ENCODE measurements at regions not wholly inside any gene's neighbourhood (a gene's known extent, or its start where the extent isn't known, plus 50 kb on each side); places are given as distances from the start of the nearest gene placed in this dataset.

GRCh38 chr1:55604179-55604578 lies 389.0 kb upstream of the USP24 start:
- Histone ChIP-seq H3K27ac (ENCODE audit: low read depth, low read length) (no peak overlapping the region), H3K4me3 (ENCODE audit: low read depth, low read length) (no peak overlapping the region), H3K4me1 (ENCODE audit: control insufficient read depth, insufficient read depth, low read length) (0 out of 2 replicates have a peak, but pooled peaks cover 4% of the 10 kb centered on the region), H3K9ac (ENCODE audit: low read depth, low read length) (no peak overlapping the region), H3K36me3 (ENCODE audit: control insufficient read depth, insufficient read depth, low read length) (no peaks in the 10 kb centered on the region), H3K27me3 (ENCODE audit: control insufficient read depth, insufficient read depth, low read length) (no peaks in the 10 kb centered on the region), H3K9me3 (ENCODE audit: control insufficient read depth, insufficient read depth, low read length) (peaks cover 14% of the 10 kb centered on the region)

- no peaks in the 10 kb centered on the region for H3K27me3 ChIP-seq (ENCODE audit: control insufficient read depth, insufficient read depth, low read length)
- H3K9ac ChIP-seq (ENCODE audit: low read depth, low read length) = no peak overlapping the region
- H3K9me3 ChIP-seq (ENCODE audit: control insufficient read depth, insufficient read depth, low read length) = no peaks in the 10 kb centered on the region
- no peak overlapping the region for H3K4me3 ChIP-seq (ENCODE audit: low read depth, low read length)
- 0 out of 2 replicates have a peak, but pooled peaks cover 4% of the 10 kb centered on the region for H3K4me1 ChIP-seq (ENCODE audit: control insufficient read depth, insufficient read depth, low read length)
- H3K36me3 ChIP-seq (ENCODE audit: control insufficient read depth, insufficient read depth, low read length) = no peaks in the 10 kb centered on the region
- H3K27ac ChIP-seq (ENCODE audit: low read depth, low read length) = no peak overlapping the region
Measured at GRCh38 chr1:55600242-55600641, 385.1 kb upstream of the USP24 start.

DNA sequence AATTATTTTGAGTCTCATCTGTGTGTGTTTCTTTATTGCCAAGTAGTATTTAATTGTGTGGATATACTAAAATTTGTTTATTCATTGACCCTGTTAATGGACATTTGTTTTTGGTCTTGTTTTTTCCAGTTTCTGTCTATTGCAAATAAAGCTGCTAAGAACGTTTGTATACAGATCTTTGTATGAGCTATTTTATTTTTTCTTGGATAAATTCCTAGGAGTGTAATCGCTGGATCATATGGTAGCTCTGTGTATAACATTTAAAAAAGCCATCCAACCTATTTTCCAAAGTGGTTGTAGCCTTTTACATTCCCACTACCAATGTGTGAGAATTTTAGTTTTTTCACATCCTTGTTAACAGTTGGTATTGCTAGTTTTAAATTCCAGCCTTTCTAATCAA lies 382.7 kb upstream of the USP24 start:
- H3K27ac ChIP-seq (ENCODE audit: low read depth, low read length) = no peak overlapping the region
- H3K27me3 ChIP-seq (ENCODE audit: control insufficient read depth, insufficient read depth, low read length) = no peaks in the 10 kb centered on the region
- 0 out of 2 replicates have a peak, but pooled peaks cover 4% of the 10 kb centered on the region for H3K4me1 ChIP-seq (ENCODE audit: control insufficient read depth, insufficient read depth, low read length)
- no peaks in the 10 kb centered on the region for H3K9me3 ChIP-seq (ENCODE audit: control insufficient read depth, insufficient read depth, low read length)
- H3K9ac ChIP-seq (ENCODE audit: low read depth, low read length) = no peak overlapping the region
- H3K36me3 ChIP-seq (ENCODE audit: control insufficient read depth, insufficient read depth, low read length) = no peaks in the 10 kb centered on the region
- H3K4me3 ChIP-seq (ENCODE audit: low read depth, low read length) = no peak overlapping the region

GRCh38 chr1:55594701-55595100 lies 379.5 kb upstream of the USP24 start:
- no peaks in the 10 kb centered on the region for H3K4me1 ChIP-seq (ENCODE audit: control insufficient read depth, insufficient read depth, low read length)
- H3K4me3 ChIP-seq (ENCODE audit: low read depth, low read length) = no peak overlapping the region
- no peaks in the 10 kb centered on the region for H3K9me3 ChIP-seq (ENCODE audit: control insufficient read depth, insufficient read depth, low read length)
- no peak overlapping the region for H3K27ac ChIP-seq (ENCODE audit: low read depth, low read length)
- H3K9ac ChIP-seq (ENCODE audit: low read depth, low read length) = no peak overlapping the region
- no peaks in the 10 kb centered on the region for H3K27me3 ChIP-seq (ENCODE audit: control insufficient read depth, insufficient read depth, low read length)
- no peaks in the 10 kb centered on the region for H3K36me3 ChIP-seq (ENCODE audit: control insufficient read depth, insufficient read depth, low read length)

- Histone ChIP-seq H3K27ac (ENCODE audit: low read depth, low read length) (no peak overlapping the region), H3K36me3 (ENCODE audit: control insufficient read depth, insufficient read depth, low read length) (no peaks in the 10 kb centered on the region), H3K9ac (ENCODE audit: low read depth, low read length) (no peak overlapping the region), H3K27me3 (ENCODE audit: control insufficient read depth, insufficient read depth, low read length) (no peaks in the 10 kb centered on the region), H3K4me1 (ENCODE audit: control insufficient read depth, insufficient read depth, low read length) (no peaks in the 10 kb centered on the region), H3K4me3 (ENCODE audit: low read depth, low read length) (no peak overlapping the region), H3K9me3 (ENCODE audit: control insufficient read depth, insufficient read depth, low read length) (no peaks in the 10 kb centered on the region)
Measured at GRCh38 chr1:55593298-55593697, 378.1 kb upstream of the USP24 start.

DNA sequence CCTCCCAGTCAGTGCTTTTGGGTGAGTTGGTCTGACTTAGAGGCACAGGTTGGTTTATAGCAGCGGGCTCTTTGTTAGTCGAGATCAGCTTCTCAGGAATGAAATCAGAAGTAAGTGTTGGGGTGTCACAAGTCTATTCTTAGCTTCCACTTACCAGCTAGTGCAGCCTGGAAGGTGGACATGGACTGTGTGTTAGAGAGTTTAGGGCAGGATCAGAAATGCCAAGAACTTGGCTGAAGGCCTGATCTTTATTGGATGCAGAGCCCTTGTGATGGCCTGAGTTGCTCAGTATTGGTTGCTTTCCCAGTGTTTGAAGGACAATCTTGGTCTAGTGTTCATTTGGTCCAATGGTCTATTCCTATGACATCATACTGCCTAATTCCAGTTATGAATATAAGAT lies 377.0 kb upstream of the USP24 start:
- H3K4me1 ChIP-seq (ENCODE audit: control insufficient read depth, insufficient read depth, low read length) = no peaks in the 10 kb centered on the region
- no peaks in the 10 kb centered on the region for H3K36me3 ChIP-seq (ENCODE audit: control insufficient read depth, insufficient read depth, low read length)
- no peaks in the 10 kb centered on the region for H3K27me3 ChIP-seq (ENCODE audit: control insufficient read depth, insufficient read depth, low read length)
- H3K27ac ChIP-seq (ENCODE audit: low read depth, low read length) = no peak overlapping the region
- H3K9ac ChIP-seq (ENCODE audit: low read depth, low read length) = no peak overlapping the region
- no peaks in the 10 kb centered on the region for H3K9me3 ChIP-seq (ENCODE audit: control insufficient read depth, insufficient read depth, low read length)
- H3K4me3 ChIP-seq (ENCODE audit: low read depth, low read length) = no peak overlapping the region

- Histone ChIP-seq H3K9me3 (ENCODE audit: control insufficient read depth, insufficient read depth, low read length) (no peaks in the 10 kb centered on the region), H3K4me3 (ENCODE audit: low read depth, low read length) (no peak overlapping the region), H3K27me3 (ENCODE audit: control insufficient read depth, insufficient read depth, low read length) (no peaks in the 10 kb centered on the region), H3K4me1 (ENCODE audit: control insufficient read depth, insufficient read depth, low read length) (peaks cover 4% of the 10 kb centered on the region; the same call in 1 of the 2 replicates), H3K9ac (ENCODE audit: low read depth, low read length) (no peak overlapping the region), H3K36me3 (ENCODE audit: control insufficient read depth, insufficient read depth, low read length) (no peaks in the 10 kb centered on the region), H3K27ac (ENCODE audit: low read depth, low read length) (no peak overlapping the region)
Measured at GRCh38 chr1:55589671-55590297, 374.6 kb upstream of the USP24 start.

DNA sequence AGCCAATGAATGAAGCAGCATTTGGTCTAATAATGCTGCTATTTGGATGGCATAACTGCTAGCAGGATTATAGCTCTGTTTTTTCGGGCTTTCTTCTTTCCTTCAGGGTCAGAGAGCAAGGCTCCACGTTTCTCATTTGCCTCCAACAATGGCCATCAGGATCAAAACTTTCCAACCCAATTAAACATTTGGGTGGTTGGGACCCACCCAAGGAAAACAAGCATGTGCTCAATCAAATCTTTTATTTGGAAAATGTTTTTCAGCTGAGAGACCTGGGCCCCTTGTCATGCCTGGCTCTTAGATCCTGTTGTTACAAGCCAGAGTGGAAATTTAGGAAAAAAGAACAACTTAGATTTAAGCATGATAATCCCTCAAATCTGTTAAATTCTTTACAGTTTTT lies 373.1 kb upstream of the USP24 start:
- Histone ChIP-seq H3K27ac (ENCODE audit: low read depth, low read length) (no peak overlapping the region), H3K9ac (ENCODE audit: low read depth, low read length) (no peak overlapping the region), H3K4me3 (ENCODE audit: low read depth, low read length) (no peak overlapping the region), H3K4me1 (ENCODE audit: control insufficient read depth, insufficient read depth, low read length) (peaks cover 9% of the 10 kb centered on the region; the same call in 1 of the 2 replicates), H3K9me3 (ENCODE audit: control insufficient read depth, insufficient read depth, low read length) (no peaks in the 10 kb centered on the region), H3K27me3 (ENCODE audit: control insufficient read depth, insufficient read depth, low read length) (no peaks in the 10 kb centered on the region), H3K36me3 (ENCODE audit: control insufficient read depth, insufficient read depth, low read length) (no peaks in the 10 kb centered on the region)

DNA sequence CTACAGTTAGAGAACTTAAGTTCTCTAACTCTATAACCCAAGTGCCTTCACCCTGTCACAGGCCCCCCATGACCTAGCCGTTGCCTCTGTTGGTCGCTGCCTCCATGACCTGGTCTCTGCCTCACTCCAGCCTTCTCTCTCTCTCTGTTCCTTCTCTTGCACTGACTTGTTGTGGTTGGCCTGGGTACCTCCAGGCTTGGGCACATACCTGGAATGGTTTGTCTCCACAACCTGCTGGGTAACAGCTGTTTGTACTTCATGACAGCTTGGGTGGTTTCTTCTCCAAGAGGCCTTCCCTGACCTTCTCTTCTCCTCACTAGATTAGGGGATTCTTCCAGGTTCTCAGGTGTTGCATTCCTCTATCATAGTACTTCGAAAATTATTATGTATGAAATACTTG lies 371.6 kb upstream of the USP24 start:
- no peak overlapping the region for H3K4me3 ChIP-seq (ENCODE audit: low read depth, low read length)
- H3K9me3 ChIP-seq (ENCODE audit: control insufficient read depth, insufficient read depth, low read length) = no peaks in the 10 kb centered on the region
- no peak overlapping the region for H3K9ac ChIP-seq (ENCODE audit: low read depth, low read length)
- H3K4me1 ChIP-seq (ENCODE audit: control insufficient read depth, insufficient read depth, low read length) = peaks cover 9% of the 10 kb centered on the region; the same call in 1 of the 2 replicates
- no peaks in the 10 kb centered on the region for H3K36me3 ChIP-seq (ENCODE audit: control insufficient read depth, insufficient read depth, low read length)
- no peak overlapping the region for H3K27ac ChIP-seq (ENCODE audit: low read depth, low read length)
- H3K27me3 ChIP-seq (ENCODE audit: control insufficient read depth, insufficient read depth, low read length) = no peaks in the 10 kb centered on the region

DNA sequence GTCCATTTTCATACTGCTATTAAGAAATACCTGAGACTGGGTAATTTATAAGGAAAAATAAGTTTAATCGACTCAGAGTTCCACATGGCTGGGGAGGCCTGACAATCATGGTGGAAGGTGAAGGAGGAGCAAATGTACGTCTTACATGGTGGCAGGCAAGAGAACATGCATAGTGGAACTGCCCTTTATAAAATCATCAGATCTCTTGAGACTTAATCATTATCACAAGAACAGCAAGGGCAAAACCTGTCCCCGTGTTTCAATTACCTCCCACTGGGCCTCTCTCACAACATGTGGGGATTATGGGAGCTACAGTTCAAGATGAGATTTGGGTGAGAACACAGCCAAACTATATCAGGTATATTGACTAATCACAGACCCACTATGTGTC lies 370.2 kb upstream of the USP24 start:
- no peak overlapping the region for H3K4me3 ChIP-seq (ENCODE audit: low read depth, low read length)

DNA sequence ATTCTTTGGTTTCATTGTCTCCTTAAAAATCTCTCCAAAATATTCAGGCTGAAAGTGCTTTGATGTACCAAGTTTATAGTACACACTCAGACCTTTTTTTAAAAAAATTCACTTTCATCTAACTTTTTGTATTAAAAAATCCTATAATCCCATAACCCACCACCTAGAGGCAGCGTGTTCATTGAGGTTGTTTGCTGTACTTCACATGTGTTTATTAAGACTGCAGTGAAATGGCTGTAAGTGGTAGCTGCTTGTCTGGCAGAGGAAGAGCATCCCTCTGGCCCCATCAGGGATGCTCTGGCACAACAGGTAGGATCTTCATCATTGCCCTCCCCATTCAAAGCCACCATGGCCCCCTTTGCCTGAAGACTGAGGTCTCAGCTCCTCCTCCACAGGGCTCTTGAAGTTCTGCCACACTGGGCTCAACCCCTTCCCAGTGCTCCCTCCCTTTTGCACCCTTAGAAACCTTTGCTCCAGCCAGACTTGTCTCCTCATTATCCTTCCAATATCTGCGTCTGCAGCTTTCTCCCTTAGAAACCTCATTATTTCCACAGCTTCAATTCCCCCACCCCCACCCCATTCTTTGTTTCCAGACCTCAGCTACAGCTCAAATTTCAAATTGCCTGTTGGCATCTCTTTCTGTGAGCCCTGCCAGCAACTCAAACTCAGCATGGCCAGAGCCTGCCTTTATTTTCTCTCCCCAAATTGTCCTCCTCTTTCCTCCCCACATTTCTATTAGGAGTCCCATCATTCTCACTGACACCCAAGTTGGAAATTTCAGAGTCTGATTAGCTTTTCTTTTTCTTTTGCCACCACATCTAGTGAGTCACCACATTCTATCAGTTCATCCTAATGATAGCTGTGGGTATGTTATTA lies 369.6 kb upstream of the USP24 start:
- no peaks in the 10 kb centered on the region for H3K9me3 ChIP-seq (ENCODE audit: control insufficient read depth, insufficient read depth, low read length)
- H3K4me1 ChIP-seq (ENCODE audit: control insufficient read depth, insufficient read depth, low read length) = peaks cover 9% of the 10 kb centered on the region; the same call in 1 of the 2 replicates
- no peaks in the 10 kb centered on the region for H3K36me3 ChIP-seq (ENCODE audit: control insufficient read depth, insufficient read depth, low read length)
- H3K27me3 ChIP-seq (ENCODE audit: control insufficient read depth, insufficient read depth, low read length) = no peaks in the 10 kb centered on the region
- no peak overlapping the region for H3K27ac ChIP-seq (ENCODE audit: low read depth, low read length)
- H3K4me3 ChIP-seq (ENCODE audit: low read depth, low read length) = no peak overlapping the region
- H3K9ac ChIP-seq (ENCODE audit: low read depth, low read length) = no peak overlapping the region

More for the DNA sequence above, 370.2 kb upstream of the USP24 start:
- no peaks in the 10 kb centered on the region for H3K9me3 ChIP-seq (ENCODE audit: control insufficient read depth, insufficient read depth, low read length)
- H3K36me3 ChIP-seq (ENCODE audit: control insufficient read depth, insufficient read depth, low read length) = no peaks in the 10 kb centered on the region
- H3K9ac ChIP-seq (ENCODE audit: low read depth, low read length) = no peak overlapping the region
- peaks cover 9% of the 10 kb centered on the region; the same call in 1 of the 2 replicates for H3K4me1 ChIP-seq (ENCODE audit: control insufficient read depth, insufficient read depth, low read length)
- no peak overlapping the region for H3K27ac ChIP-seq (ENCODE audit: low read depth, low read length)
- no peaks in the 10 kb centered on the region for H3K27me3 ChIP-seq (ENCODE audit: control insufficient read depth, insufficient read depth, low read length)

All from HUES48 (cell line).